GM18870 (cell line): ENCODE measurements at regions not wholly inside any gene's neighbourhood (a gene's known extent, or its start where the extent isn't known, plus 50 kb on each side); places are given as distances from the start of the nearest gene placed in this dataset.
"Not testable (repeated sequence)": the region's sequence is repeated elsewhere in the genome, so short reads cannot be mapped to it uniquely, and the experiment has no call there.

Source experiments
- ATAC-seq: cut with Tn5 transposase; IDR thresholded peaks from one replicate; pipeline ENCODE4 v1.9.1; 2021; ENCODE audit warnings: moderate library complexity; ENCODE audit not compliant: unreplicated experiment

DNA sequence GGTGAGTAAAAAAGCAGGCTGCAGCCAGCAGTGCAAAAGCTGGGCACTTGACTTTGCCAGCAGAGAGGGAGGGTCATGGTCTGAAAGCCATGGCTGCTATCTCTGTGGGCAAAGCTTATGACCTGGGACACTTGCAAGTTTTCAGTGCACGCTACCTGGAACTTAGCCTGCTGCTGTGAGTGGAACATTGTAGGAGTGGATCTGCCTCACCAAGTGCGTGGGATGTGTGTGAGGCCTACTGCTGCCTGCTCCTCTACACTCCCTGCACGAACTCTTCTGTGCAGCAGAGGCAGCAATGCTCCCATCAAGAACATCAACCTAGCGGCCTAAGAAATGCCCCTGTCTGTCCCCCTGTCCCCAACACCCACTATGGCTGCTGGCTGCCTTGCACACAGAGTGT lies 344.1 kb upstream of the REG3G start:
- no peak for ATAC-seq

- ATAC-seq: no peak
These were observed 342.7 kb upstream of the REG3G start for GRCh38 chr2:78682781-78683180.

GRCh38 chr2:78686625-78687153 lies 338.8 kb upstream of the REG3G start:
- no peak for ATAC-seq

GRCh38 chr2:78699696-78700095 lies 325.8 kb upstream of the REG3G start:
- no peak for ATAC-seq

DNA sequence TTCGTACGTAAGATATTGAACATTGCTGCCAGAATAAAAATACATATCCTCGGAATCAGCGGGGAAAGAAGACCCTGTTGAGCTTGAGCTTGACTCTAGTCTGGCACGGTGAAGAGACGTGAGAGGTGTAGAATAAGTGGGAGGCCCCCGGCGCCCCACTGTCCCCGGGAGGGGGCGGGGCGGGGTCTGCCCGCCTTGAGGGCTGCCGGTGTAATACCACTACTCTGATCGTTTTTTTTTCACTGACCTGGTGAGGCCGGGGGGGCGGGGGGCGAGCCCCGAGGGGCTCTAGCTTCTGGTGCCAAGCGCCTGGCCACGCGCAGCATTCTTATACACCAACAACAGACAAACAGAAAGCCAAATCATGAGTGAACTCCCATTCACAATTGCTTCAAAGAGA lies 324.0 kb upstream of the REG3G start:
- no peak for ATAC-seq

DNA sequence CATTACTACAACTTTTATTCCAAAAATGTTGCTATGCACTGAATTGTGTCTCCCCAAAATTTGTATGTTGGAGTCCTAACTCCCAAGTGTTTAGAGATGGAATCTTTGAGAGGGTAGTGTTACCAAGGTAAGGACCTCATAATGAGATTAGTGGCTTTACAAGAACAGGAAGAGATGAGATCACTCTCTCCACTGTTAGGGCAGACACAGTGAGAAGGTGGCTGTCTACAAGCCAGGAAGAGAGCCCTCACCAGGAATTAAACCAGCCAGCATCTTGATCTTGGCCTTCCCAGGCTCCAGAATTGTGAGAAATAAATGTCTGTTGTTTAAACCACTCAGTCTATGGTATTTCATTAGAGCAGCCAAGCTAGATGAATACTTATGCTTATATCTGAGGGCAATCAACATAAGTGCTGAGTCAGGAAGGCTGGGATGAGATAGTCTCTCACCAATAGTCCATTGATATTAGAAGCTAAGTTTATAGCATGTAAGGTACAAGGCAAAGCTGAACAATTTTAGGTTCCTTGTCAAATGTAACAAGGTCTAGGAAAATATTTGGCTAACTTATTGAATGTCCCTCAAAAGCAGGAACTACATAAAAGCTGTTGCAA lies 317.6 kb upstream of the REG3G start:
- no peak for ATAC-seq

- ATAC-seq: no peak
These were observed 314.7 kb upstream of the REG3G start for GRCh38 chr2:78710632-78711375.

DNA sequence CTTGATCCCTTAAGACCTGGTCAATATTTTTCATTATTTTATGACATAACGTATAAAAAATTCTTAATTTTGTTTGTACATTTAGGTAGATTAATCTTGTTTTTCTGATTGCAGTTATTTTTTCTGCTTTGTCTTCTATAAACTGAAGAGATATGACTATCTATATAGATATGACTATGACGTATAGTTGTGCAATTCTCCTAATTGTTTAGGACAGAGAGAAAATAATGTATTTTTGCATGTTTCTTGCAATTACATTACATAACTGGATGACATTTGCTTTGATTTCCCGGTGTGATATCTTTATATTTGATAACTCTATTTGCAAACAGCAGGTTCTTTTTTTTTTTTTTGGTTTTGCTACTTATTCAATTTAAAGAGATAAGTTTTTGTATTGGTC lies 310.2 kb upstream of the REG3G start:
- no peak for ATAC-seq

DNA sequence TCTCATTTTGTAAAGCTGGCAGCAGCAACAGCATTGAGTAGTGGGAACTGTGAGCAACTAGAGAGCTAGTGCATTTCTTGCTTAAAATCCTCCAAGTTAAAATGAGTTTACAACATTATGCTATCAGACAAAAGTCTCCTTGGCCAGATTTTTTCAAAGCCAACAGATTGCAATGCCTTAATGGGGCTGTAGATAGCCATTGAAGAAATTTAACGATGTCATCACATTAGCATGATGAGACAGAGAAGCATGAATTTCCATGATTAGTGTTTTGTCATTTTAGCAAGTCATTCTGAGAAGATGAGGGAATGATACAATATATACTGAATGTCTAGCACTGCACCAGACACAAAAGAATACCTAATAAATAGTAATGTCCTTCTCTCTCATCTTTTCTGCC lies 307.5 kb upstream of the REG3G start:
- ATAC-seq: no peak

- ATAC-seq: no peak
These were observed 307.0 kb upstream of the REG3G start for GRCh38 chr2:78718473-78718872.

DNA sequence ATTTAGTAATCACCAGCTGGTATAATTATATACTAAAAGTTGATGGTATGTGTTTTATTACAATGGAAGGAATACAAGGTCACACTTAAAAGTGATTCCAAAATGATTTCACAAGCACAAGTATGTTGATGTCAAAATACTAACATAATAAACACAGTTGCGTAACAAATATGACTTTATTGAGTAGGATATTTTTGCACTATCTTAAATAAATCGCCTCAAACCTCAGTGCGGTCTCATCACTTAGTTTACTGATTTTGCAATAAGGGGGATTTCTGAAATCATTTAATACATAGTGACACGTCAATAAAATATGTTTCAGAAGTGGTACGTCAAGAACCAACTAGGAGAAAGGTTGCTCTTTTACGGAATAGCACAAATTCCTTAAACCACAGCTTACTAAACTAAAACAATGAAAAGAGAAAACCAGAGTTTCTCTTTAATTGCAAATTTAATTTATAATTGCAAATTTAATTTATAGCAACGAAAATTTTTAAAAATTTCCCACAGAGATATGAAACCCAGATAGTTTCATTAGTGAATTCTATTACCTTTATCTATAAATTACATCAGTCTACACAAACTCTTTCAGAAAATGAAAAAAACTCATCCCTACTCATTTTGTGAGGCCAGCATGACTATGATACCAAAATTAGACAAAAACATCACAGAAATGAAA lies 304.0 kb upstream of the REG3G start:
- ATAC-seq: no peak

DNA sequence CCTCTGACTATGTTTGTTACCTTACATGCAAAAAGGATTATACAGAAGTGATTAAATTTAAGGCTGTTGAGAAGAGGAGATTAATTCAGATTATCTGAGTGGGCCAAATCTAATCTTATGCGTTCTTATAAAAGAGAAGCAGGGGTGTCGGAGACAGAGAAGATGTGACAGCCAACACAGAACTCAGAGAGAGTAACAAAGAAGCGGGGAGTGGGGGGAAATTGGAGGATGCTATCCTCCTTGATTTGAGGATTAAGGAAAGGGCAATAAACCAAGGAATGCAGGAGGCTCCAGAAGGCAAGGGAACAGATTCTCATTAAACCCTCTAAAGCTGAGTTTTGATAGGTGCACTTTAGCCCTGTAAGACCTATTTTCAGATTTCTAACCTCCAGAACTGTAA lies 291.3 kb upstream of the REG3G start:
- ATAC-seq: no peak

DNA sequence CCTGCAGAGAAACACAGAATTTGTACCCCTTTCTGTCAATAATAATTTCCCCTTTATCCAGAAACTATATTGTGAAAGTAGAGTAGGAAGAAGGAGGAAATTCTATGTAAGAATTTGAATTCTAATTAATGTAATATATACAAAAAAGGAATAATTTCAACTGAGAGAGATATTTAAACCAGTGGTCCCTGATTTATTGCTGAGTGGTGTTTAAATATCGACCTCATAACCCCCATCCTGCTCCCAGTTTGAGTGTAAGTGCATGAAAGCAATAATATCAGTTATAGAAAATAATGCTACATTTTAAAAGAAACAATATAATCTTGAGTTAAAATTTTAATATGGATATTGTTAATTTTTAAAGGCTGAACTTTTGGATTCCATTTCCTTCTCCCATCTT lies 286.2 kb upstream of the REG3G start:
- no peak for ATAC-seq

- no peak for ATAC-seq
These were observed 275.9 kb upstream of the REG3G start for GRCh38 chr2:78749638-78750037.

DNA sequence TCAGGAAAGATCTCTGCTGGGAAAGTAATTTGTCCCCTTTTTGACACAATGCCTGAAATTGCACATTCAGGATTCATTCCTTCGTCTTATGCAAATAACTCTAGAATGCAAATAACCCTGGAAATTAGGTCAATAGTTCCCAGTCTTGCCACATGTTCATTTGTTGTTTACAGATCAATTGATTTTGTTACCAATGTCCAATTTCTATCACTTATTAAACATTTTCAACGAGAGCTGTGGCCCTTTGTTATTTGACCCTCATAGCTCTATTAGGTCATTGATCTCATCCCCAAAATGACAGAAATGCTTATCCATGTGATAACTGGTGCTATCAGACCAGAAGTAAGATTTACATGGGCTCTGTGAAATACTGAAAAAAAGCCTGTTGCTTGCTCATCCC lies 275.3 kb upstream of the REG3G start:
- ATAC-seq: no peak

GRCh38 chr2:78754930-78755329 lies 270.6 kb upstream of the REG3G start:
- no peak for ATAC-seq

GRCh38 chr2:78757191-78757590 lies 268.3 kb upstream of the REG3G start:
- ATAC-seq: no peak

- no peak for ATAC-seq
These were observed 267.9 kb upstream of the REG3G start for GRCh38 chr2:78757640-78758039.

- ATAC-seq: not testable (repeated sequence)
These were observed 266.7 kb upstream of the REG3G start for GRCh38 chr2:78758765-78759164.

- ATAC-seq: no peak
These were observed 259.0 kb upstream of the REG3G start for GRCh38 chr2:78766459-78766858.

DNA sequence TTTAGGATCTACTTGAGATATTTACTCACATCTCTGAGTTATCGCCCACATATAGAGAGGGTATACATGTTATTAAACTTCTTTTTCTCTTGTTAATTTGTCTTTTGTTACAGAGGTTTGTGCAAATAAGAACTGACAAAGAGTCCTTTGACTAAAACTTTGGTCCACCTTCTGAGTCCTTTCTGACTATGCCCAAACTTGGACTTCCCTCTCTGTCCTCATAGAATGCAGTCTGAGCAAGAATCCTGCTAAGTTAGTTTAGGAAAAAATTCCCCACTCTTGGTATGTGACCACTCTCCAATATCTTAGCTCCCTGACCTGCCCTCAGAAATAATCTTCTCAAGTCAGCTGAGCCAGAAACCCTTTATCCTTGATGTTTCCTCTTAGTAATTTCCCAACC lies 257.5 kb upstream of the REG3G start:
- no peak for ATAC-seq

- no peak for ATAC-seq
These were observed 250.2 kb upstream of the REG3G start for GRCh38 chr2:78775291-78775690.
